Smooth muscle cell (in vitro differentiated cells): ENCODE measurements at regions not wholly inside any gene's neighbourhood (a gene's known extent, or its start where the extent isn't known, plus 50 kb on each side); places are given as distances from the start of the nearest gene placed in this dataset.
A peak's percentile ranks its signal among the peaks of the same experiment; 100 is the strongest.

ENCODE experiments used
- DNase-seq: peaks from one replicate; lab custom pipeline; 2025; ENCODE audit not compliant: unreplicated experiment; lab: John Stamatoyannopoulos, UW
- H2AFZ ChIP-seq: fragments of 200-600 bp; sonication (generic); 2 replicates; pipeline ENCODE4 v1.6.0; 2016; ENCODE audit warnings: antibody characterized with exemption, low read depth, mild to moderate bottlenecking
- H3F3A ChIP-seq: fragments of 200-600 bp; sonication (generic); 2 replicates; pipeline ENCODE4 v1.6.0; 2017; ENCODE audit warnings: antibody characterized with exemption, low read depth
- H3K27ac ChIP-seq: fragments of 200-600 bp; sonication (generic); 2 replicates; pipeline ENCODE4 v1.5.1; 2016; ENCODE audit warnings: low read depth, mild to moderate bottlenecking
- H3K27me3 ChIP-seq: fragments of 200-600 bp; sonication (generic); 2 replicates; pipeline ENCODE4 v1.6.1; 2016; ENCODE audit warnings: low read depth, mild to moderate bottlenecking
- H3K36me3 ChIP-seq: fragments of 200-600 bp; sonication (generic); 2 replicates; pipeline ENCODE4 v1.5.1; 2016; ENCODE audit warnings: low read depth
- H3K4me1 ChIP-seq: fragments of 200-600 bp; sonication (generic); 2 replicates; pipeline ENCODE4 v1.5.1; 2016; ENCODE audit warnings: low read depth
- H3K4me2 ChIP-seq: fragments of 200-600 bp; sonication (generic); 2 replicates; pipeline ENCODE4 v1.6.0; 2016; ENCODE audit warnings: mild to moderate bottlenecking
- H3K4me3 ChIP-seq: fragments of 200-600 bp; sonication (generic); 2 replicates; pipeline ENCODE4 v1.5.1; 2016; ENCODE audit warnings: mild to moderate bottlenecking
- H3K79me2 ChIP-seq: fragments of 200-600 bp; sonication (generic); 2 replicates; pipeline ENCODE4 v1.6.0; 2016; ENCODE audit warnings: low read depth, mild to moderate bottlenecking
- H3K9ac ChIP-seq: fragments of 200-600 bp; sonication (generic); 2 replicates; pipeline ENCODE4 v1.6.0; 2016; ENCODE audit warnings: low read depth
- H3K9me3 ChIP-seq: fragments of 200-600 bp; sonication (generic); replicated peaks from 2 replicates; pipeline ENCODE4 v1.5.1; 2016; ENCODE audit warnings: low read depth
- H4K20me1 ChIP-seq: fragments of 200-600 bp; sonication (generic); 2 replicates; pipeline ENCODE4 v1.6.0; 2016; ENCODE audit warnings: low read depth
- WGBS: methylation state at CpG from one replicate; pipeline ENCODE4 v1.1.7; 2016; ENCODE audit warnings: low lambda C conversion rate; 5-methylcytosine and 5-hydroxymethylcytosine counted together
- TF ChIP-seq, protein P1 (sequence below): fragments of 200-600 bp; sonication (generic); IDR thresholded peaks from 2 replicates; pipeline ENCODE4 v1.5.1; 2017; ENCODE audit warnings: borderline replicate concordance, mild to moderate bottlenecking, antibody characterized with exemption; ENCODE audit not compliant: insufficient read depth, poor library complexity, severe bottlenecking

DNA sequence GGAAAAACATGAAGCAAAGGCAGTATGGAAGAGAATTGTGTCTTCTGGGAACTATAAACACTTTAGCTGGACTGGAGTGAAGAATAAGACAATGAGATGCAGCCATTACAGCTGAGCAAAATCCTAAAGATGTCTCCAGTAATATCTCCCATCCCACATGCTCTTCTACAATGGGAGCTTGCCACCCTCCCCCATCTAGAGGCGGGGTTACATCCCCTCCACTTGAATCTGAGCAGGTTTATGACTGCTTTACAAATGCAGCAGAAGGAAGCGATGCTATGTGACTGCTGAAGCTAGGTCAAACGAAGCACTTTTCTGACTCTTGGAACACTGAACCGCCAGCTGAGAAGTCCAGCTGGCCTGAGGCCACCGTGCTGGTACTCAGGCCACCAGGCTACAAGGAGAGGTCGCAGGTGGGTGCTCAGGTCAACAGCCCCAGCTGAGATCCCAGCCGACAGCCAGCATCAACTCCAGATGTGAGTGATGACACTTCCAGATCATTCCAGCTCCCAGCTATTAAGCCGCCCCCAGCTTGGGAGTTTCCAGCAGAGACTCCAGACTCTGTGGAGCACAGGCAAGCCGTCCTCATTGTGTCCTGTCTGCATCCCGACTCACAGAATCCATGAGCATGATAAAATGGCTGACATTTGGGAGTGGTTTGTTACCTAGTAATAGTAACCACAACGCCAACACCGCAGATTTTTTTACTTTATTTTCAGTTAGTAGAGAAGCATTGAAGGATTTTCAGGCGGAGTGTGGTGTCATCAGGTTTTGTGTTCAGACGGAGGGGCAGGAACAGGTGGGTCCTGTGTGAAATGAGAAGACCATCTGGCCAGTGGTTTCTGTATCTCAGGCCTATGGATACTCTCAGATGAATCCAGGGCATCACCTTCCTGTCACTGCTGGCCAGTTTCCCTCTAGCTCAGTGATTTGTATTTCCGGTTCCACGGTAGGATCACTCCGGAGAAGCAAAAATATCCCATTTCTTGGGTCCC, 89.3 kb downstream of the NPY start:
- Histone ChIP-seq H3K4me3 (no peak overlapping the region), H3F3A (no peaks in the 10 kb centered on the region), H3K79me2 (no peaks in the 10 kb centered on the region), H2AFZ (no peak overlapping the region), H3K9ac (no peak overlapping the region), H3K4me1 (no peaks in the 10 kb centered on the region), H3K27me3 (no peaks in the 10 kb centered on the region), H3K4me2 (no peak overlapping the region), H3K36me3 (no peaks in the 10 kb centered on the region), H3K9me3 (no peaks in the 10 kb centered on the region), H3K27ac (no peak overlapping the region), H4K20me1 (no peaks in the 10 kb centered on the region)
- WGBS: 79% methylated on average over 17 of the region's 17 CpGs
- TF ChIP-seq, protein P1, sequence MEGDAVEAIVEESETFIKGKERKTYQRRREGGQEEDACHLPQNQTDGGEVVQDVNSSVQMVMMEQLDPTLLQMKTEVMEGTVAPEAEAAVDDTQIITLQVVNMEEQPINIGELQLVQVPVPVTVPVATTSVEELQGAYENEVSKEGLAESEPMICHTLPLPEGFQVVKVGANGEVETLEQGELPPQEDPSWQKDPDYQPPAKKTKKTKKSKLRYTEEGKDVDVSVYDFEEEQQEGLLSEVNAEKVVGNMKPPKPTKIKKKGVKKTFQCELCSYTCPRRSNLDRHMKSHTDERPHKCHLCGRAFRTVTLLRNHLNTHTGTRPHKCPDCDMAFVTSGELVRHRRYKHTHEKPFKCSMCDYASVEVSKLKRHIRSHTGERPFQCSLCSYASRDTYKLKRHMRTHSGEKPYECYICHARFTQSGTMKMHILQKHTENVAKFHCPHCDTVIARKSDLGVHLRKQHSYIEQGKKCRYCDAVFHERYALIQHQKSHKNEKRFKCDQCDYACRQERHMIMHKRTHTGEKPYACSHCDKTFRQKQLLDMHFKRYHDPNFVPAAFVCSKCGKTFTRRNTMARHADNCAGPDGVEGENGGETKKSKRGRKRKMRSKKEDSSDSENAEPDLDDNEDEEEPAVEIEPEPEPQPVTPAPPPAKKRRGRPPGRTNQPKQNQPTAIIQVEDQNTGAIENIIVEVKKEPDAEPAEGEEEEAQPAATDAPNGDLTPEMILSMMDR: no peak
- no peak for DNase-seq

DNA sequence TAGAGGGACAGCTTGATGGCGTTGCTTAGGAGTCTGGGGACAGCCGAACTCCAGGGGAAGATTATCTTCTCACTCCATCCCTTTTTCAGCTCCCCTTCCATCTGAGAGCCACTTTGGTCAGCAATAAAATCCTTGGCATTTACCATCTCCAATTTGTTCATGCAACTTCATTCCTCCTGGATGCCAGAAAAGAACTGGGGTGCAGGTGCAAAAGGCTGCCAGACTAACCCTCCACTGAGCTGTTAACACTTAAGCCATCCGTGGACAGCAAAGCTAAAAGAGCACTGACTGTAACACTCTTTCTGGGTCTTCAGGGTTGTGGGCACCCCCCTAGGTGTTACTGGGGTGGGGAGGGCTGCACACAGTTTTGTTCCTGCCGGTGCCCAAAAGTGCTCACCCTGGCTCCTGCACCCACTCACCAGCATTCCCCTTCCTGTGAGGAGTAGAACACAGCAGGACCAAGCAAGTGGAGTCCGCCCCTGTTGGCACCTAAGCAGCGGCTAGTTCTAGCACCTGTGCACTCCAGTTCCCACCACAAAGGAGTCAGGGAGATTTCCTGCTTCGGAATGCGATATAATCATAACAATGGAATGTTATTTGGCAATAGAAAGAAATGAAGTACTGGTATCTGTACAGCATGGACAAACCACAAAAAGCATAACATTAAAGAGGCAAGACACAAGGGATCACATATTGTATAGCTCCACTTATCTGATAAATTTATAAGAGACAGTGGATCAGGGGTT, 95.1 kb downstream of the NPY start:
- H3K9me3 ChIP-seq: no peaks in the 10 kb centered on the region
- no peak for DNase-seq
- H3K36me3 ChIP-seq: no peaks in the 10 kb centered on the region
- H3K9ac ChIP-seq: no peak overlapping the region
- no peak overlapping the region for H3K27ac ChIP-seq
- H3F3A ChIP-seq: no peaks in the 10 kb centered on the region
- 85% methylated on average over 8 of the region's 8 CpGs for WGBS
- no peak overlapping the region for H3K4me2 ChIP-seq
- no peaks in the 10 kb centered on the region for H3K4me1 ChIP-seq
- H3K79me2 ChIP-seq: no peaks in the 10 kb centered on the region
- no peaks in the 10 kb centered on the region for H4K20me1 ChIP-seq
- H3K4me3 ChIP-seq: no peak overlapping the region
- H3K27me3 ChIP-seq: no peaks in the 10 kb centered on the region
- TF ChIP-seq, protein P1: no peak
- H2AFZ ChIP-seq: no peak overlapping the region

DNA sequence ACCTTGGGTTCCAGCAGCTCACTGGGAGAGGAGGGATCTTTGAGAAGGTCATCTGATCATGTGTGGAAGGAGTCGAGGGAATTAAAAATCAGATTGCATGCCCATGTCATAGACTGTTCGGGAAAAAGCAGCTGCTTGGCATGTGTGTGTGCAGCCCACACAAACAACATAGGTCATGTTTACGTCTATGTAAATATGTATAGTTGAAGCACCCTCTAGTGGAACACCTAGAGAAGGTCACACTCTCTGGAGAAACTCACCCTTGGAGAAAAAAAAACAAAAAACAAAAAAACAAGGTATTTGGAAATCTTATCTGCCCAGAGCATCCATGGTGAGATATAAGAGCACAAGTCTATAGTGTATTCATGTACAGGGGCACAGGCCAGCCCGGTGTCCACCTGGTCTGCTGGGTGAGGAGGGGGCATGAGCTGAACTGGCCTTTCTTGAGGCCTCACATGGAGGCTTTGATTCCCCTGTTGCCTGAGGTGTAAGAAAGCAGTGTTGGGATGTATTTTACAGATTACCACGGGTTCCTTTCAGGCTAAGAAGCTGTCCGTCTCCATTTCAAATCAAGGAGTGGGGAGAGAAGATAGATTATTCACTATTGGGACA, 98.0 kb downstream of the NPY start:
- Histone ChIP-seq H3K4me2 (no peak overlapping the region), H3F3A (no peaks in the 10 kb centered on the region), H3K4me1 (no peaks in the 10 kb centered on the region), H3K36me3 (no peaks in the 10 kb centered on the region), H3K9ac (no peak overlapping the region), H3K9me3 (no peaks in the 10 kb centered on the region), H3K27me3 (no peaks in the 10 kb centered on the region), H3K27ac (no peak overlapping the region), H3K79me2 (no peaks in the 10 kb centered on the region), H4K20me1 (no peaks in the 10 kb centered on the region), H2AFZ (no peak overlapping the region), H3K4me3 (no peak overlapping the region)
- no peak for DNase-seq
- TF ChIP-seq, protein P1: peak; percentile 56
- WGBS: 67% methylated on average over 6 of the region's 6 CpGs
